Cardiac fibroblast (primary cell): ENCODE measurements at regions not wholly inside any gene's neighbourhood (a gene's known extent, or its start where the extent isn't known, plus 50 kb on each side); places are given as distances from the start of the nearest gene placed in this dataset.

Experiments
- DNase-seq, 2 donors: peaks; one replicate each; pipeline versions ENCODE4 v3.0.0 to v3.0.0-alpha.2; 2010; ENCODE audit warnings: low read depth in 2 of 2
- H3K4me3 ChIP-seq, 2 donors: replicated peaks in 1 of 2; 1 replicate in 1 of 2; 2 replicates in 1 of 2; pipeline ENCODE4 v1.5.1; 2011; ENCODE audit warnings: low read depth in 2 of 2, low read length in 2 of 2, mild to moderate bottlenecking in 2 of 2, moderate library complexity in 1 of 2
- CTCF ChIP-seq: IDR thresholded peaks from one replicate; pipeline ENCODE4 v1.5.1; 2011; ENCODE audit warnings: low read depth, mild to moderate bottlenecking, low read length, inconsistent platforms

- DNase-seq = no peak
- TF ChIP-seq CTCF = no peak
- H3K4me3 ChIP-seq = no peak overlapping the region
Observed at GRCh38 chr20:56157530-56158203, 90.9 kb upstream of the MC3R start.

GRCh38 chr20:56158489-56158888, 90.0 kb upstream of the MC3R start:
- H3K4me3 ChIP-seq = no peak overlapping the region
- no peak for TF ChIP-seq CTCF
- no peak for DNase-seq

- no peak overlapping the region for H3K4me3 ChIP-seq
- TF ChIP-seq CTCF = no peak
- DNase-seq = no peak
Observed at GRCh38 chr20:56160956-56161355, 87.6 kb upstream of the MC3R start.

- TF ChIP-seq CTCF = no peak
- no peak for DNase-seq
- H3K4me3 ChIP-seq = no peak overlapping the region
Observed at GRCh38 chr20:56163806-56164205, 84.7 kb upstream of the MC3R start.

GRCh38 chr20:56166781-56167465, 81.6 kb upstream of the MC3R start:
- TF ChIP-seq CTCF = no peak
- H3K4me3 ChIP-seq = no peak overlapping the region
- DNase-seq = no peak

GRCh38 chr20:56171087-56172012, 77.2 kb upstream of the MC3R start:
- DNase-seq = peak in 1 of 2 donors; percentile 7
- TF ChIP-seq CTCF = peak; percentile 13
- H3K4me3 ChIP-seq = no peak overlapping the region
